ENCODE measurements at regions not wholly inside any gene's neighbourhood (a gene's known extent, or its start where the extent isn't known, plus 50 kb on each side); places are given as distances from the start of the nearest gene placed in this dataset.

- Histone ChIP-seq H3K9ac (ENCODE audit: control insufficient read depth, extremely low read depth, insufficient read depth, low read length) (no peak overlapping the region), H4K20me1 (ENCODE audit: control insufficient read depth, extremely low read depth, insufficient read depth, low read length) (no peaks in the 10 kb centered on the region), H3K9me3 (ENCODE audit: control insufficient read depth, low read depth, low read length) (no peaks in the 10 kb centered on the region), H3K9me1 (ENCODE audit: control insufficient read depth, extremely low read depth, insufficient read depth, low read length) (no peaks in the 10 kb centered on the region), H3K36me3 (ENCODE audit: control insufficient read depth in 2 of 2, extremely low read depth in 1 of 2, insufficient read depth in 2 of 2, low read length in 2 of 2) (no peaks in the 10 kb centered on the region), H3K4me2 (ENCODE audit: control insufficient read depth, extremely low read depth, insufficient read depth, low read depth, low read length) (peak overlapping the region; percentile 50), H3K4me1 (ENCODE audit: control insufficient read depth, extremely low read depth, insufficient read depth, low read length) (peaks cover 22% of the 10 kb centered on the region), H3K27me3 (ENCODE audit: control insufficient read depth, extremely low read depth, insufficient read depth, low read length) (no peaks in the 10 kb centered on the region), H3K27ac (ENCODE audit: control insufficient read depth, insufficient read depth, low read length) (no peak overlapping the region), H2AFZ (ENCODE audit: control insufficient read depth, low read length) (peak overlapping the region; percentile 34), H3K79me2 (ENCODE audit: control insufficient read depth, insufficient read depth, low read length) (no peaks in the 10 kb centered on the region), H3K4me3 (ENCODE audit: control insufficient read depth in 2 of 3, extremely low read depth in 1 of 3, insufficient read depth in 2 of 3, low read depth in 1 of 3, low read length in 3 of 3) (no peak overlapping the region)
- FAIRE-seq (peak; percentile 94), DNase-seq (ENCODE audit: low read depth, low spot score) (peak; percentile 36)
- dilution Hi-C loops (cut with MboI; ENCODE audit: extremely low pct_ligation_motif_present, low sequenced_read_pairs), result no loop called here
- TF ChIP-seq EZH2 (IDR thresholded peaks at IDR 0.05; ENCODE audit: low read length) (no peak), CTCF (optimal IDR thresholded peaks at IDR 0.05 in 1 of 3, IDR thresholded peaks at IDR 0.05 in 1 of 3, conservative IDR thresholded peaks at IDR 0.05 in 1 of 3; ENCODE audit: extremely low read depth in 1 of 3, insufficient read depth in 2 of 3, low read length in 3 of 3) (no peak)
Observed at GRCh38 chr11:92880381-92880780, 89.1 kb upstream of the MTNR1B start.

GRCh38 chr11:92881940-92882450 is 87.5 kb upstream of the MTNR1B start:
- H2AFZ ChIP-seq (ENCODE audit: control insufficient read depth, low read length), result no peak overlapping the region
- dilution Hi-C loops (cut with MboI; ENCODE audit: extremely low pct_ligation_motif_present, low sequenced_read_pairs), result no loop called here
- H4K20me1 ChIP-seq (ENCODE audit: control insufficient read depth, extremely low read depth, insufficient read depth, low read length), result no peaks in the 10 kb centered on the region
- no peaks in the 10 kb centered on the region for H3K27me3 ChIP-seq (ENCODE audit: control insufficient read depth, extremely low read depth, insufficient read depth, low read length)
- DNase-seq (ENCODE audit: low read depth, low spot score) (no peak), FAIRE-seq (no peak)
- H3K36me3 ChIP-seq (ENCODE audit: control insufficient read depth in 2 of 2, extremely low read depth in 1 of 2, insufficient read depth in 2 of 2, low read length in 2 of 2), result no peaks in the 10 kb centered on the region
- H3K4me2 ChIP-seq (ENCODE audit: control insufficient read depth, extremely low read depth, insufficient read depth, low read depth, low read length), result no peak overlapping the region
- H3K9me1 ChIP-seq (ENCODE audit: control insufficient read depth, extremely low read depth, insufficient read depth, low read length), result no peaks in the 10 kb centered on the region
- no peak overlapping the region for H3K4me3 ChIP-seq (ENCODE audit: control insufficient read depth in 2 of 3, extremely low read depth in 1 of 3, insufficient read depth in 2 of 3, low read depth in 1 of 3, low read length in 3 of 3)
- no peak overlapping the region for H3K9ac ChIP-seq (ENCODE audit: control insufficient read depth, extremely low read depth, insufficient read depth, low read length)
- no peaks in the 10 kb centered on the region for H3K9me3 ChIP-seq (ENCODE audit: control insufficient read depth, low read depth, low read length)
- TF ChIP-seq CTCF (optimal IDR thresholded peaks at IDR 0.05 in 1 of 3, IDR thresholded peaks at IDR 0.05 in 1 of 3, conservative IDR thresholded peaks at IDR 0.05 in 1 of 3; ENCODE audit: extremely low read depth in 1 of 3, insufficient read depth in 2 of 3, low read length in 3 of 3), result no peak
- H3K27ac ChIP-seq (ENCODE audit: control insufficient read depth, insufficient read depth, low read length), result no peak overlapping the region
- peaks cover 32% of the 10 kb centered on the region for H3K4me1 ChIP-seq (ENCODE audit: control insufficient read depth, extremely low read depth, insufficient read depth, low read length)
- no peaks in the 10 kb centered on the region for H3K79me2 ChIP-seq (ENCODE audit: control insufficient read depth, insufficient read depth, low read length)

All from keratinocyte (primary cell).